CD4-positive, alpha-beta T cell (primary cell): ENCODE measurements at regions not wholly inside any gene's neighbourhood (a gene's known extent, or its start where the extent isn't known, plus 50 kb on each side); places are given as distances from the start of the nearest gene placed in this dataset.
A peak's percentile ranks its signal among the peaks of the same experiment; 100 is the strongest.

Experiments
- ATAC-seq: fragments of 200-7000 bp; cut with Tn5 transposase; one replicate; pipeline ENCODE4 v1.10.0; 2022; ENCODE audit warnings: mild to moderate bottlenecking; ENCODE audit not compliant: poor library complexity
- CTCF ChIA-PET: fragments of 350-600 bp; sonication (Branson Sonifier 250); formaldehyde crosslinking; loops from one replicate; lab custom pipeline; 2021; ENCODE audit warnings: antibody characterized with exemption, inconsistent platforms; lab: Charles Lee
- POLR2A ChIA-PET: fragments of 350-600 bp; sonication (Branson Sonifier 250); formaldehyde crosslinking; loops from one replicate; lab custom pipeline; 2021; ENCODE audit warnings: antibody characterized with exemption, inconsistent platforms; lab: Charles Lee
- DNase-seq, 14 experiments: peaks; one replicate each; pipeline ENCODE4 v3.0.0-alpha.2; 2013 to 2020; ENCODE audit warnings: mixed read lengths in 2 of 14
- H3K27ac ChIP-seq, 2 donors: one replicate each; pipeline versions ENCODE4 v1.5.1 to v1.7.0; 2013; ENCODE audit warnings: low read length in 2 of 2, low read depth in 1 of 2, mild to moderate bottlenecking in 1 of 2
- H3K27me3 ChIP-seq, 2 experiments: 1 replicate in 1 of 2; 2 replicates in 1 of 2; pipeline versions ENCODE4 v1.6.1 to v1.7.0; 2013; ENCODE audit warnings: low read length in 2 of 2, control low read depth in 1 of 2, mild to moderate bottlenecking in 1 of 2, moderate library complexity in 1 of 2; ENCODE audit not compliant: insufficient read depth in 2 of 2, control insufficient read depth in 1 of 2
- H3K36me3 ChIP-seq: one replicate; pipeline ENCODE4 v1.6.1; 2013; ENCODE audit warnings: low read length, control low read depth; ENCODE audit not compliant: insufficient read depth
- H3K4me1 ChIP-seq: one replicate; pipeline ENCODE4 v1.6.1; 2013; ENCODE audit warnings: low read length, control low read depth; ENCODE audit not compliant: insufficient read depth
- H3K4me3 ChIP-seq: one replicate; pipeline ENCODE4 v1.5.1; 2013; ENCODE audit warnings: mild to moderate bottlenecking, low read length, moderate library complexity
- H3K9me3 ChIP-seq, 2 experiments: 1 replicate in 1 of 2; 2 replicates in 1 of 2; pipeline versions ENCODE4 v1.6.1 to v1.7.0; 2013; ENCODE audit warnings: low read length in 2 of 2, mild to moderate bottlenecking in 2 of 2, control low read depth in 1 of 2, moderate library complexity in 1 of 2; ENCODE audit not compliant: control insufficient read depth in 1 of 2, insufficient read depth in 1 of 2
- H3K27ac Mint-ChIP-seq: one replicate; pipeline ENCODE4 v1.8.0; 2020; ENCODE audit warnings: mixed read lengths
- H3K27me3 Mint-ChIP-seq: one replicate; pipeline ENCODE4 v1.8.0; 2021; ENCODE audit warnings: mixed read lengths
- H3K36me3 Mint-ChIP-seq: one replicate; pipeline ENCODE4 v1.8.0; 2021; ENCODE audit warnings: low read depth, mixed read lengths
- H3K4me1 Mint-ChIP-seq: one replicate; pipeline ENCODE4 v1.8.0; 2021; ENCODE audit warnings: low read depth, mixed read lengths
- H3K4me3 Mint-ChIP-seq: one replicate; pipeline ENCODE4 v1.8.0; 2020; ENCODE audit warnings: mild to moderate bottlenecking, mixed read lengths
- H3K9me3 Mint-ChIP-seq: one replicate; pipeline ENCODE4 v1.8.0; 2020; ENCODE audit warnings: mixed read lengths
- intact Hi-C, 2 experiments: fragments of 100-400 bp; cut with DNase I in 1 of 2; cut with micrococcal nuclease in 1 of 2; formaldehyde crosslinking; loops; one replicate each; pipeline versions ENCODE4 v1.15.1 to v1.9.0; 2023 to 2025; cut with DNase I, micrococcal nuclease
- TF ChIP-seq, protein P1 (sequence below): fragments of 200-600 bp; IDR thresholded peaks from one replicate; pipeline ENCODE4 v1.8.0; 2022; ENCODE audit warnings: antibody characterized with exemption, mild to moderate bottlenecking

DNA sequence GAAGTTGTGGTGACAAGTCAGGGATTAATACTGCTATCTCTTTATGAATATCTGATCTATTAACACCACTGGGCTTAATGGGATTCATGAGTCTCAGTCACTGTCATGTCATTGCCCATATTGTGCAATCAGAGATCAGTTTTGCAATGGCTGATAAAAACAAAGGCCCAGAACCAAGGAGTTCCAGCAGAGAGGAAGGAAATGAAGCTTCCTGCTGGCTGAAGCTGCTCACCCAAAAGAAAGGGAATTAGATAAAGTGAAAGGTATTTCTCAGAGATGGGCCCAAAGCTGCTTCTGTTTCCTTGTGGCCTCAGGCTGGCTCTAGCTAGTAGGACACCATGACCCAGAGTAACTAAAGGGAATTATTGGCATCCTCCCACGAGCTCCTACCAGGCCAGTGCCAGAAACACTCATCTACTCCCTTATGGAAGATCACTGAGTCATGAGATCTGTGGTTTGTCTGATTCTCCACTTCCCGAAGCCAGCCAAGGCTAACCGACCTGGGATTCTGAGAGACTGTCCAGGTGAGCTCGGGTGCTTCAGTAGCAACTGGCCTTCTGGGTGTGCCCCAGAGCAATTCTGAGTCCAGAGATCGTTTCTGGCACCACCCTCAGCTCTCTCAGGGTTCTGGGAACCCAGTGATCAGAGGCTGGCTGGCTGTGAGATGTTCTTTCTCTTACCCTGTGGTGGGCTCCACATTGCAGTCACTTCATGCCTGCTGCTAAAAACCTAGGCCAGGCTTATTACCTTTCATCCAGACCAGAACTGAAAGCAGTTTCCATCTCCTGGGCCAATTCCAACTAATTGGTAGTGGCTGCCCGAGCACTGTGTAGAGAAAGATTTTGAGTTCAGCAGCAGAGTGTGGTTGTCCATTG, 129.5 kb upstream of the PELI1 start:
- no peak overlapping the region for H3K27ac Mint-ChIP-seq
- no peak for ATAC-seq
- H3K4me3 Mint-ChIP-seq: no peak overlapping the region

DNA sequence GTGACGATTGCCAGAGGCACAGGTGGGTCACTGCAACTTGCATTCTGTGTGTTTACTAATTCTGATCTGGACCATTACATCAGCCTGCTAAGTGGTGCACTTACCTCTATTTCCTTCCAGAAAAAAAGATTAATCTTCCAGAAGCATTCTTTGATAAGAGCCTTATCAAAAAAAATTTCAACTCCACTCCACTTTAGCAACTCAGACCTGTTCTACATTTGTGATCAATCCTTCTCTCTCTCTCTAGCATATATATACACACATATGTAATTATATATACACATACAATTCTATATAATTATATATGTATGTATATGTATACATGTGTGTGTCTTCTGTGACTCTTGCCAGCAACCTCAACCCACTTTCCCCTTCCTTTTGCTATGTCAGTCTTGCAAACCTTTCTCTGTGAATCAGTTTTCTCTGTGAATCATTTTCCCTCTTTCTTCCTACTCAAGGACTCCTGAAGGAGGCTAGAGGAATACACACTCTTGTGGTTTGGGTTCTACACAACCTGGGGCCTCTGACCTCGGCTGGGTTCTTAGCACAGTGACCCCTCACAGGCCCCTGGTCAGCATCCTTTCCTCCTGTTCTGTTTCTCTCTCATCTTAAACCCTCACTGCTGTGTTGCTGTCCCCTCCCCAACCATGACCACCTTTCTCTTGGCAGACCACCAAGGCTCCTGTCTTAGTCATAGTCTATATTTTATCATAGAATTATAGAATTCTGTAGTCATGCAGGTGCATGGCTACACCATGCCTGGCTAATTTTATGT, 130.4 kb upstream of the PELI1 start:
- Mint-ChIP-seq H3K27me3 (no peaks in the 10 kb centered on the region), H3K4me1 (peaks cover 23% of the 10 kb centered on the region), H3K36me3 (no peaks in the 10 kb centered on the region), H3K4me3 (no peak overlapping the region), H3K9me3 (peaks cover 2% of the 10 kb centered on the region), H3K27ac (no peak overlapping the region)
- intact Hi-C loops: no loop called here
- no peak overlapping the region for H3K4me3 ChIP-seq
- ATAC-seq (no peak), DNase-seq (no peak)
- TF ChIP-seq, protein P1, sequence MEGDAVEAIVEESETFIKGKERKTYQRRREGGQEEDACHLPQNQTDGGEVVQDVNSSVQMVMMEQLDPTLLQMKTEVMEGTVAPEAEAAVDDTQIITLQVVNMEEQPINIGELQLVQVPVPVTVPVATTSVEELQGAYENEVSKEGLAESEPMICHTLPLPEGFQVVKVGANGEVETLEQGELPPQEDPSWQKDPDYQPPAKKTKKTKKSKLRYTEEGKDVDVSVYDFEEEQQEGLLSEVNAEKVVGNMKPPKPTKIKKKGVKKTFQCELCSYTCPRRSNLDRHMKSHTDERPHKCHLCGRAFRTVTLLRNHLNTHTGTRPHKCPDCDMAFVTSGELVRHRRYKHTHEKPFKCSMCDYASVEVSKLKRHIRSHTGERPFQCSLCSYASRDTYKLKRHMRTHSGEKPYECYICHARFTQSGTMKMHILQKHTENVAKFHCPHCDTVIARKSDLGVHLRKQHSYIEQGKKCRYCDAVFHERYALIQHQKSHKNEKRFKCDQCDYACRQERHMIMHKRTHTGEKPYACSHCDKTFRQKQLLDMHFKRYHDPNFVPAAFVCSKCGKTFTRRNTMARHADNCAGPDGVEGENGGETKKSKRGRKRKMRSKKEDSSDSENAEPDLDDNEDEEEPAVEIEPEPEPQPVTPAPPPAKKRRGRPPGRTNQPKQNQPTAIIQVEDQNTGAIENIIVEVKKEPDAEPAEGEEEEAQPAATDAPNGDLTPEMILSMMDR: no peak
- H3K4me1 ChIP-seq: peaks cover 20% of the 10 kb centered on the region
- H3K36me3 ChIP-seq: no peaks in the 10 kb centered on the region
- H3K27ac ChIP-seq: no peak overlapping the region
- H3K9me3 ChIP-seq: no peaks in the 10 kb centered on the region
- ChIA-PET POLR2A (no interaction called here), CTCF (no interaction called here)
- H3K27me3 ChIP-seq: no peaks in the 10 kb centered on the region

More for the DNA sequence above, 129.5 kb upstream of the PELI1 start:
- peaks cover 2% of the 10 kb centered on the region for H3K9me3 Mint-ChIP-seq
- peaks cover 23% of the 10 kb centered on the region for H3K4me1 Mint-ChIP-seq
- TF ChIP-seq, protein P1: no peak
- Histone ChIP-seq H3K27ac (no peak overlapping the region), H3K9me3 (no peaks in the 10 kb centered on the region), H3K27me3 (no peaks in the 10 kb centered on the region), H3K4me3 (no peak overlapping the region), H3K4me1 (peaks cover 20% of the 10 kb centered on the region), H3K36me3 (no peaks in the 10 kb centered on the region)
- ChIA-PET POLR2A (no interaction called here), CTCF (no interaction called here)
- DNase-seq: peak in 3 of 14 experiments; percentile 23 to 62 (median 51)
- H3K27me3 Mint-ChIP-seq: no peaks in the 10 kb centered on the region
- intact Hi-C loops: no loop called here
- H3K36me3 Mint-ChIP-seq: no peaks in the 10 kb centered on the region

DNA sequence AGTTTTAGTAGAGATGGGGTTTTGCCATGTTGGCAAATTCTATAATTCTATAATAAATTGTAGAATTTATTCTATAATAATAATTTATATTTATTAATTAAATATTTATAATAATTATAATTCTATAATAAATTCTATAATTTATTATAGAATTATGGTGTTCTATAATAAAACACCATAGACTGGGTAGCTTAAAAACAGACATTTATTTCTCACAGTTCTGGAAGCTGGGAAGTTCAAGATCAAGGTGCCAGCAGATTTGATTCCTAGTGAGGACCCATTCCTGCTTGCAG, 130.9 kb upstream of the PELI1 start:
- Mint-ChIP-seq H3K4me1 (peaks cover 23% of the 10 kb centered on the region), H3K27ac (no peak overlapping the region), H3K9me3 (peaks cover 2% of the 10 kb centered on the region), H3K36me3 (no peaks in the 10 kb centered on the region), H3K27me3 (no peaks in the 10 kb centered on the region), H3K4me3 (no peak overlapping the region)
- POLR2A ChIA-PET: no interaction called here
- no peaks in the 10 kb centered on the region for H3K9me3 ChIP-seq
- CTCF ChIA-PET: no interaction called here
- H3K4me3 ChIP-seq: no peak overlapping the region
- DNase-seq (no peak), ATAC-seq (no peak)
- peaks cover 20% of the 10 kb centered on the region for H3K4me1 ChIP-seq
- H3K27me3 ChIP-seq: no peaks in the 10 kb centered on the region
- TF ChIP-seq, protein P1: no peak
- H3K36me3 ChIP-seq: no peaks in the 10 kb centered on the region
- H3K27ac ChIP-seq: no peak overlapping the region
- intact Hi-C loops: no loop called here
